GM12864 (cell line): ENCODE measurements at regions not wholly inside any gene's neighbourhood (a gene's known extent, or its start where the extent isn't known, plus 50 kb on each side); places are given as distances from the start of the nearest gene placed in this dataset.

Experiments
- DNase-seq: peaks from one replicate; pipeline ENCODE4 v3.0.0-alpha.2; 2011; ENCODE audit warnings: low read depth
- H3K4me3 ChIP-seq: 2 replicates; pipeline ENCODE4 v1.5.1; 2011; ENCODE audit warnings: mild to moderate bottlenecking, low read depth, low read length, control low read depth
- TF ChIP-seq, protein P1 (sequence below): IDR thresholded peaks from 2 replicates; pipeline ENCODE4 v1.5.1; 2011; ENCODE audit warnings: low read depth, mild to moderate bottlenecking, moderate library complexity, low read length, control low read depth, inconsistent platforms; ENCODE audit errors: missing control alignments

DNA sequence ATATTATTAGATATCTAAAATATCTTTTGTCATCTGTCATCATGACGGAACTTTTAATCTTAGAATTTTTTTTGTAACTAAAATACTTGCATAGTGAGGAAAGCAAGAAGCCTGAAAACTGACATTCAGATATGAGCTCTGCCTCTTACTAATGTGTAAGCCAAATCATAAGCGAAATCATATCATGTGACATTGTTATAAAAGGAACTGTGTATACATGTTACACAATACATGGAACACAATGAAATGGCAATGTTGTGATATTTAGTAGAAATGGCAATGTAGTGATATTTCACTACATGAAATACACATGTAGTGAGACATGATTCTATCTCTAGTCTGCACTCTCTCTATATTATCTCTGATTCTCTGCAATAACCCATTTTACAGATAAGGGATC is 1016.4 kb upstream of the PIK3C3 start:
- H3K4me3 ChIP-seq = no peak overlapping the region
- DNase-seq = no peak
- TF ChIP-seq, protein P1, sequence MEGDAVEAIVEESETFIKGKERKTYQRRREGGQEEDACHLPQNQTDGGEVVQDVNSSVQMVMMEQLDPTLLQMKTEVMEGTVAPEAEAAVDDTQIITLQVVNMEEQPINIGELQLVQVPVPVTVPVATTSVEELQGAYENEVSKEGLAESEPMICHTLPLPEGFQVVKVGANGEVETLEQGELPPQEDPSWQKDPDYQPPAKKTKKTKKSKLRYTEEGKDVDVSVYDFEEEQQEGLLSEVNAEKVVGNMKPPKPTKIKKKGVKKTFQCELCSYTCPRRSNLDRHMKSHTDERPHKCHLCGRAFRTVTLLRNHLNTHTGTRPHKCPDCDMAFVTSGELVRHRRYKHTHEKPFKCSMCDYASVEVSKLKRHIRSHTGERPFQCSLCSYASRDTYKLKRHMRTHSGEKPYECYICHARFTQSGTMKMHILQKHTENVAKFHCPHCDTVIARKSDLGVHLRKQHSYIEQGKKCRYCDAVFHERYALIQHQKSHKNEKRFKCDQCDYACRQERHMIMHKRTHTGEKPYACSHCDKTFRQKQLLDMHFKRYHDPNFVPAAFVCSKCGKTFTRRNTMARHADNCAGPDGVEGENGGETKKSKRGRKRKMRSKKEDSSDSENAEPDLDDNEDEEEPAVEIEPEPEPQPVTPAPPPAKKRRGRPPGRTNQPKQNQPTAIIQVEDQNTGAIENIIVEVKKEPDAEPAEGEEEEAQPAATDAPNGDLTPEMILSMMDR = no peak

DNA sequence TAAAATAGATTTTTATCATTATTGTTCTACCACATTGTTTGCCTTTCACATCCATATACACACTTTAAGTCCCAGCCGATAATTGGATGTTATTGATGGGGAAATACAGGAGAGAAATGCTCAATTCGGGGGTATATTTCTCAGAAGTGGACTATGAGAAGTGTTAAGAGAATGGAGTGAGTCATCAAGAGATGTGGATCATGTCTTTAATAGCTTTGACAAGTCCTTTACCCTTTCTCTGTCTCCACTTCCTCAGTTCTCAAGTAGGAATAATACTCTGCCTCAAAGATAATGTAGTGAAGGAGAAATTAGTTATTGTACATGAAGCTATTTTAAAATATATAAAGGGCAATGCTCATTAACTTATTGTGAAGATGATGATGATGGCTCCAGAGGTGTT is 1017.6 kb upstream of the PIK3C3 start:
- no peak for DNase-seq
- TF ChIP-seq, protein P1 = no peak
- no peak overlapping the region for H3K4me3 ChIP-seq

DNA sequence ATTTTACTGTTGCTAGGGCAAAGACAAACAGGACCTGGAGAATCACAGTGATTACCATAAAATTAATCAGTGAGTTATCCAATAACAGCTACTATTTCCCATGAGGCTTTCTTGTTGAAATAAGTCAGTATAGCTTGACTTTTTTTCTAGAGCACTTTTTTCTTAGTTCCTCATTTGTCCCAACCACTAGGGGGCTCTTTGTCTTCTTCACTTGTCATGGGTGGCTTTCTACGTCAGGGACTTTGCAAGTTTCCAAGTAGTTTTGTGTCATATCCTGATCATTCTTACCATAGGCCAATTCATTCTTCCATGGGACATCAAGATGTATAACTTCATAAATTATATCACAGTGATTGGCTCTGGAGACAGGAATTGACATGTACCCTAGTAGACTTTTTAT is 1019.6 kb upstream of the PIK3C3 start:
- TF ChIP-seq, protein P1 = no peak
- no peak overlapping the region for H3K4me3 ChIP-seq
- DNase-seq = no peak

DNA sequence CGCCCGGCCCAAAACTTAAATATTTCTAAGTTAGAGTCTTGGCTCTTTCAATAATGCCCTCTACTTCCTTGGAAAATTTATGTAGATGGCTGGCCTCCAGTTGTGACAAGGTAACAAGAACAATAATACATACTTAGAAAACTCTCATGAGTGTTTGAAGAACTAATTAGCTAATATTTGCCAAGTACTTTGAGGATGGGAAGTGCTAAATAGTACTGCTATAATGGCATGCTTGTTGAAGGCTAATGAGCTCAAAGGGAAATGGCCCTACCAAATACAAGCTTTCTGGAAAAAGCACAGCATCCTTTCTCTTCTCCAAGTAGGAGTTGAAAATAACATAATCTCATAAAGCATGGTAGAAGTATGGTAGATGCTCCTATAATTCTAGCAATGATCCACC is 1022.2 kb upstream of the PIK3C3 start:
- no peak overlapping the region for H3K4me3 ChIP-seq
- no peak for DNase-seq
- TF ChIP-seq, protein P1 = no peak

DNA sequence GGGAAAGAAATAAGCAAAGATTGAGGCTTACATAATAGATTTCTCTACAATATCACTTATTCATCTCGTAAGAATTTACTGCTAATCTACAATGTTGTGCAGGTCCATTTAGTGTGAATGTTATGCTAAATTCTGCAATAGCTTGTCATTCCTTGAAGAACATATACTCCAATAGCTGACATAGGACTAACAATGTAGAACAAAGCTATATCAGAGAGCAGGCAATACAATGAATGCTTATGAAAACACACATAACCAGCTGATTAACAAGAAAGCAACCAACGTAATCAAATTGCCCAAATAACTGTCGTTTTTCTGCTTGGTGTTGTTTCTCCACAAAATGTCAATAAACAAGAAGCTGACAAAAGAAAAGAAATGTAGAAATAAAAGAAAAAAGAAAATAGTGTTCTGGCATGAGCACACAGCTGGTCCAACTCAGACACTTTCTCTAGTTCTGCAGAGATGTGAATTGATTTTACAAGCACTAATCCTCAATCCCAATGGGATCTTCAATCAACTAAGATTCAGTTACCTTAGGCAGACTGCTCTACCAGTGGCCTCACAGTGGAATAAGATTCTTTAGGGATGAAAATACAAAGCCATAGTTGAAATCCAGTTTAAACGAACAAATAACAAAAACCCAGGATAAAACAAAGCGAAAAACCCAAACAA is 1024.7 kb upstream of the PIK3C3 start:
- no peak overlapping the region for H3K4me3 ChIP-seq
- TF ChIP-seq, protein P1 = no peak
- no peak for DNase-seq

DNA sequence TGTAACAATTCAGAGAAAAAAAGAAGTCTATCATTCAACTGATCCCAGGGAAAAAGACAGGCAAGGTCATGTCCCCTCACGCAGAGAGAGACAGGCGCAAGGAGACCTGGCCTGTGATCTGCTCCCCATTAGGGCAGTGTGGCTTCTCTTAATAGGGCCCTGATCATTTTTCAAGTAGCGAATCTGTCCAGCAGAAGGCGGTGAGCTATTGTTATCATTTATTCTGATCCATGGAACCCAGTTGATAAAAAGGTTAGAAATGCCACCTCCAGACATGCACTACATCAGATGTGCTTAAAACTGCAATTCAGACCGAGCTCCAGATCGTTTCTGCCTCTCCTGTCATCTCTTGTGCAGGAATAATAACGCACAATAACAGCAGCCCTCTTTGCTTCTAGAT is 1025.6 kb upstream of the PIK3C3 start:
- TF ChIP-seq, protein P1 = no peak
- no peak for DNase-seq
- H3K4me3 ChIP-seq = no peak overlapping the region

DNA sequence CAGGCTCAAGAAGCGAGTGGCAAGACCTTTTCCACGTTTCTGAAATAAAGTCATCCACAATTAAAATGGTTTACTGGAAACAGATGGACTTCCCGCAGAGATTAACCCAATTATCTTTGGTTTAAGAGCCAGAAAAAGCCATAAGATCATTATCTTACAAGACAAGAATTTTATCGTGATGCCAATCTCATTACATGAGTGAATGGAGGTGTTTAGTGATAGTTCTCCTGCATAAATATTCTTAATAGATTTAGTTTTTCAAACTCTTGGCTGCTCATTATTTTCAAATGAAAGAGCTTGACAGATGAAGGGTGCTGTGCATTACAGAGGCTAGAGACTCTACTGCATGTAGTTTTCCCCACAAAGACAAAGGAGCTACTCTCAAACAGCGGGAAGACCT is 1028.4 kb upstream of the PIK3C3 start:
- DNase-seq = no peak
- TF ChIP-seq, protein P1 = no peak

More for the DNA sequence above, 1028.4 kb upstream of the PIK3C3 start:
- H3K4me3 ChIP-seq = no peak overlapping the region
